K562 (cell line): ENCODE measurements at regions not wholly inside any gene's neighbourhood (a gene's known extent, or its start where the extent isn't known, plus 50 kb on each side); places are given as distances from the start of the nearest gene placed in this dataset.

ENCODE experiments used
- ATAC-seq: fragments of 200-7000 bp; cut with Tn5 transposase; 3 replicates; pipeline ENCODE4 v1.9.1; 2020; ENCODE audit warnings: moderate library complexity
- BruUV-seq: library from RNA; stranded (reverse); fragments of 400-500 nt; replicated peaks from 2 replicates; lab custom pipeline; 2021; lab: Mats Ljungman, UMichigan
- CTCF ChIA-PET: fragments of 300-600 bp; formaldehyde crosslinking; extraction: SDS; loops from one replicate; lab custom pipeline; 2021; ENCODE audit warnings: low intra/inter-chr PET ratio; lab: Yijun Ruan, JAX
- POLR2A ChIA-PET: fragments of 300-600, 350-650 bp; sonication (Branson Sonifier 250); formaldehyde crosslinking; extraction: SDS; loops from one replicate; lab custom pipeline; 2021; ENCODE audit warnings: antibody characterized with exemption, inconsistent platforms; lab: Yijun Ruan, JAX
- DNase-seq, 4 experiments: peaks; one replicate each; pipeline versions ENCODE4 v3.0.0 to v3.0.0-alpha.2; 2011 to 2018; ENCODE audit warnings: low spot score in 3 of 4, mixed read lengths in 3 of 4; ENCODE audit errors: extremely low read depth in 1 of 4
- FAIRE-seq: peaks from 2 replicates; lab custom pipeline; 2011; peaks lifted over from hg19 to GRCh38; lab: Jason Lieb, UNC
- H2AFZ ChIP-seq: 2 replicates; pipeline ENCODE4 v1.6.0; 2011; ENCODE audit warnings: low read depth, low read length, control low read depth, inconsistent platforms
- H3K27ac ChIP-seq: fragments of 200-600 bp; 3 replicates; pipeline ENCODE4 v1.8.0; 2011; ENCODE audit warnings: low read depth, mild to moderate bottlenecking, control low read depth, inconsistent platforms, low read length, moderate library complexity, mixed read lengths; ENCODE audit errors: extremely low read depth
- H3K27me3 ChIP-seq, 2 experiments: fragments of 300-600 bp in 1 of 2; 2 replicates in 1 of 2; 3 replicates in 1 of 2; pipeline versions ENCODE4 v1.6.0 to v1.8.0; 2011; ENCODE audit warnings: inconsistent platforms in 2 of 2, low read length in 2 of 2, mild to moderate bottlenecking in 1 of 2, mixed read lengths in 1 of 2, moderate library complexity in 1 of 2; ENCODE audit not compliant: control insufficient read depth in 2 of 2, insufficient read depth in 2 of 2
- H3K36me3 ChIP-seq: fragments of 300-600 bp; 3 replicates; pipeline ENCODE4 v1.8.0; 2011; ENCODE audit warnings: mild to moderate bottlenecking, low read length, inconsistent platforms; ENCODE audit not compliant: control insufficient read depth, insufficient read depth
- H3K4me1 ChIP-seq, 2 experiments: fragments of 200-600 bp in 1 of 2; replicated peaks in 1 of 2; 2 replicates in 1 of 2; 3 replicates in 1 of 2; pipeline versions ENCODE4 v1.5.1 to v1.8.0; 2011; ENCODE audit warnings: inconsistent platforms in 2 of 2, low read length in 2 of 2, mild to moderate bottlenecking in 1 of 2, mixed read lengths in 1 of 2, moderate library complexity in 1 of 2; ENCODE audit not compliant: control insufficient read depth in 2 of 2, insufficient read depth in 2 of 2
- H3K4me2 ChIP-seq: 2 replicates; pipeline ENCODE4 v1.6.1; 2011; ENCODE audit warnings: low read length, control low read depth, inconsistent platforms, mixed read lengths; ENCODE audit not compliant: insufficient read depth
- H3K4me3 ChIP-seq: fragments of 200-600 bp; sonication (generic), shearing (Covaris generic); 2 replicates; pipeline ENCODE4 v1.5.1; 2016; ENCODE audit warnings: control low read depth, inconsistent platforms
- H3K79me2 ChIP-seq: fragments of 200-600 bp; 3 replicates; pipeline ENCODE4 v1.8.0; 2011; ENCODE audit warnings: low read length, inconsistent platforms; ENCODE audit not compliant: control insufficient read depth, insufficient read depth
- H3K9ac ChIP-seq, 2 experiments: 2 replicates each; pipeline versions ENCODE4 v1.6.0 to v1.6.1; 2011; ENCODE audit warnings: low read depth in 2 of 2, low read length in 2 of 2, control low read depth in 1 of 2, inconsistent platforms in 1 of 2, mild to moderate bottlenecking in 1 of 2, mixed read lengths in 1 of 2; ENCODE audit not compliant: insufficient read depth in 1 of 2
- H3K9me1 ChIP-seq: one replicate; pipeline ENCODE4 v1.6.0; 2011; ENCODE audit warnings: inconsistent platforms, mild to moderate bottlenecking, low read length, moderate library complexity; ENCODE audit not compliant: control insufficient read depth, insufficient read depth
- H3K9me3 ChIP-seq: replicated peaks from 2 replicates; pipeline ENCODE4 v1.5.1; 2011; ENCODE audit warnings: low read depth, low read length, inconsistent platforms; ENCODE audit not compliant: control insufficient read depth, insufficient read depth
- H4K20me1 ChIP-seq: replicated peaks from 2 replicates; pipeline ENCODE4 v1.6.1; 2011; ENCODE audit warnings: low read length, inconsistent platforms, mixed read lengths; ENCODE audit not compliant: control insufficient read depth, insufficient read depth
- CTBP1 ChIP-seq: fragments of 450-650 bp; IDR thresholded peaks from 2 replicates; pipeline ENCODE4 v1.6.1; 2016; ENCODE audit warnings: borderline replicate concordance
- DACH1 ChIP-seq: fragments of 450-650 bp; IDR thresholded peaks from 2 replicates; pipeline ENCODE4 v1.6.1; 2018; ENCODE audit not compliant: partially characterized antibody
- KLF13 ChIP-seq: fragments of 450-650 bp; IDR thresholded peaks from 2 replicates; pipeline ENCODE4 v1.6.1; 2016; ENCODE audit warnings: missing genetic modification characterization, low read depth, mild to moderate bottlenecking, missing compliant biosample characterization, moderate library complexity, borderline replicate concordance
- TARDBP ChIP-seq: fragments of 450-650 bp; IDR thresholded peaks from 2 replicates; pipeline ENCODE4 v1.6.1; 2016
- YBX1 ChIP-seq: fragments of 450-650 bp; IDR thresholded peaks from 2 replicates; pipeline ENCODE4 v1.7.1; 2016; ENCODE audit warnings: mild to moderate bottlenecking
- ZNF197 ChIP-seq: fragments of 200-800 bp; sonication (Bioruptor generic); IDR thresholded peaks from 2 replicates; pipeline ENCODE4 v1.6.1; 2016; ENCODE audit warnings: low read depth, missing genetic modification characterization, missing compliant biosample characterization
- ZNF551 ChIP-seq: fragments of 250-450 bp; sonication (Bioruptor Pico); IDR thresholded peaks from 2 replicates; pipeline ENCODE4 v1.5.0; 2021; ENCODE audit warnings: mild to moderate bottlenecking, moderate library complexity
- WGBS: fragments of 100-300 bp; shearing (Covaris generic); methylation state at CpG from one replicate; pipeline ENCODE4 v1.1.6; 2016; ENCODE audit warnings: low coverage, mixed read lengths; ENCODE audit not compliant: insufficient coverage; ENCODE audit errors: missing lambda C conversion rate; 5-methylcytosine and 5-hydroxymethylcytosine counted together
- in situ Hi-C: fragments of 300-500 bp; cut with MboI; formaldehyde crosslinking; loops from 4 replicates; pipeline ENCODE4 v1.15.0; 2018; ENCODE audit warnings: inconsistent platforms, mixed read lengths
- intact Hi-C: fragments of 100-400 bp; cut with micrococcal nuclease; formaldehyde crosslinking; loops from 2 replicates; pipeline ENCODE4 v1.14.2; 2022
- TF ChIP-seq, protein P1 (sequence below): fragments of 250-450 bp; sonication (Bioruptor Pico); IDR thresholded peaks from 2 replicates; pipeline ENCODE4 v1.8.0; 2022; ENCODE audit warnings: moderate library complexity, mild to moderate bottlenecking, inconsistent platforms
- TF ChIP-seq, protein P2 (sequence below): fragments of 450-650 bp; IDR thresholded peaks from 2 replicates; pipeline ENCODE4 v1.6.1; 2017; ENCODE audit warnings: antibody characterized with exemption, mild to moderate bottlenecking
- TF ChIP-seq, protein P3 (sequence below), 2 experiments: fragments of 450-650 bp; IDR thresholded peaks; 2 replicates each; pipeline ENCODE4 v1.6.1; 2016
- TF ChIP-seq, protein P4 (sequence below): fragments of 450-650 bp; conservative IDR thresholded peaks from 2 replicates; pipeline ENCODE4 v1.6.1; 2016; ENCODE audit warnings: missing genetic modification characterization, low read depth, mild to moderate bottlenecking, missing compliant biosample characterization, moderate library complexity

DNA sequence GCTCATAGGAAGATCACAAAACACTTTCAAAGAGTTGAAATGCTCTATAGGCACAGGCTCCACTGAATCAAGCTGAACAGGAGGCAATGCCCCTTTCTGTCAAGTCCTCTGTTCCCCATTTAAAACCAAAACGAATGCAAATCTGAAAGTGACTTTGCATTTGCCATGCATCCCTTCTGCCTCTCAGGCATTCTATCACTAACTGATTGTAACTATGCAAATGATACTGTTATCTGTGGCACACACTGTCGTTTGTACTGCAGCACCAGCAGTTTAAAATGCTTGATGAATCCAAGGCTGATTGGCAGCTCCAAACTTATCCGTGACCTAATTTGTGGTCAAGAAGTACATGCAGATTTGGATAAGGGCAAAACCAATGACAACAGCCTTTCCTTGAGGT lies 1067.5 kb upstream of the MAP3K7 start:
- BruUV-seq = no TSS peak
- no peaks in the 10 kb centered on the region; the same call in 1 of the 2 replicates for H3K9me3 ChIP-seq
- no peak overlapping the region for H3K4me3 ChIP-seq
- FAIRE-seq (no peak), DNase-seq (no peak), ATAC-seq (no peak)
- H2AFZ ChIP-seq = no peak overlapping the region
- no peak overlapping the region for H3K9ac ChIP-seq
- ChIA-PET POLR2A (no interaction called here), CTCF (no interaction called here)
- H4K20me1 ChIP-seq = no peaks in the 10 kb centered on the region
- TF ChIP-seq KLF13 (tag) (no peak), ZNF551 (CRISPR knock-in tag) (no peak), ZNF197 (CRISPR knock-in tag) (no peak), YBX1 (no peak), CTBP1 (no peak), TARDBP (no peak), DACH1 (no peak)
- TF ChIP-seq, protein P1, sequence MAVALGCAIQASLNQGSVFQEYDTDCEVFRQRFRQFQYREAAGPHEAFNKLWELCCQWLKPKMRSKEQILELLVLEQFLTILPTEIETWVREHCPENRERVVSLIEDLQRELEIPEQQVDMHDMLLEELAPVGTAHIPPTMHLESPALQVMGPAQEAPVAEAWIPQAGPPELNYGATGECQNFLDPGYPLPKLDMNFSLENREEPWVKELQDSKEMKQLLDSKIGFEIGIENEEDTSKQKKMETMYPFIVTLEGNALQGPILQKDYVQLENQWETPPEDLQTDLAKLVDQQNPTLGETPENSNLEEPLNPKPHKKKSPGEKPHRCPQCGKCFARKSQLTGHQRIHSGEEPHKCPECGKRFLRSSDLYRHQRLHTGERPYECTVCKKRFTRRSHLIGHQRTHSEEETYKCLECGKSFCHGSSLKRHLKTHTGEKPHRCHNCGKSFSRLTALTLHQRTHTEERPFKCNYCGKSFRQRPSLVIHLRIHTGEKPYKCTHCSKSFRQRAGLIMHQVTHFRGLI = no peak
- TF ChIP-seq, protein P2, sequence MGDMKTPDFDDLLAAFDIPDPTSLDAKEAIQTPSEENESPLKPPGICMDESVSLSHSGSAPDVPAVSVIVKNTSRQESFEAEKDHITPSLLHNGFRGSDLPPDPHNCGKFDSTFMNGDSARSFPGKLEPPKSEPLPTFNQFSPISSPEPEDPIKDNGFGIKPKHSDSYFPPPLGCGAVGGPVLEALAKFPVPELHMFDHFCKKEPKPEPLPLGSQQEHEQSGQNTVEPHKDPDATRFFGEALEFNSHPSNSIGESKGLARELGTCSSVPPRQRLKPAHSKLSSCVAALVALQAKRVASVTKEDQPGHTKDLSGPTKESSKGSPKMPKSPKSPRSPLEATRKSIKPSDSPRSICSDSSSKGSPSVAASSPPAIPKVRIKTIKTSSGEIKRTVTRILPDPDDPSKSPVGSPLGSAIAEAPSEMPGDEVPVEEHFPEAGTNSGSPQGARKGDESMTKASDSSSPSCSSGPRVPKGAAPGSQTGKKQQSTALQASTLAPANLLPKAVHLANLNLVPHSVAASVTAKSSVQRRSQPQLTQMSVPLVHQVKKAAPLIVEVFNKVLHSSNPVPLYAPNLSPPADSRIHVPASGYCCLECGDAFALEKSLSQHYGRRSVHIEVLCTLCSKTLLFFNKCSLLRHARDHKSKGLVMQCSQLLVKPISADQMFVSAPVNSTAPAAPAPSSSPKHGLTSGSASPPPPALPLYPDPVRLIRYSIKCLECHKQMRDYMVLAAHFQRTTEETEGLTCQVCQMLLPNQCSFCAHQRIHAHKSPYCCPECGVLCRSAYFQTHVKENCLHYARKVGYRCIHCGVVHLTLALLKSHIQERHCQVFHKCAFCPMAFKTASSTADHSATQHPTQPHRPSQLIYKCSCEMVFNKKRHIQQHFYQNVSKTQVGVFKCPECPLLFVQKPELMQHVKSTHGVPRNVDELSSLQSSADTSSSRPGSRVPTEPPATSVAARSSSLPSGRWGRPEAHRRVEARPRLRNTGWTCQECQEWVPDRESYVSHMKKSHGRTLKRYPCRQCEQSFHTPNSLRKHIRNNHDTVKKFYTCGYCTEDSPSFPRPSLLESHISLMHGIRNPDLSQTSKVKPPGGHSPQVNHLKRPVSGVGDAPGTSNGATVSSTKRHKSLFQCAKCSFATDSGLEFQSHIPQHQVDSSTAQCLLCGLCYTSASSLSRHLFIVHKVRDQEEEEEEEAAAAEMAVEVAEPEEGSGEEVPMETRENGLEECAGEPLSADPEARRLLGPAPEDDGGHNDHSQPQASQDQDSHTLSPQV = no peak
- TF ChIP-seq, protein P3, sequence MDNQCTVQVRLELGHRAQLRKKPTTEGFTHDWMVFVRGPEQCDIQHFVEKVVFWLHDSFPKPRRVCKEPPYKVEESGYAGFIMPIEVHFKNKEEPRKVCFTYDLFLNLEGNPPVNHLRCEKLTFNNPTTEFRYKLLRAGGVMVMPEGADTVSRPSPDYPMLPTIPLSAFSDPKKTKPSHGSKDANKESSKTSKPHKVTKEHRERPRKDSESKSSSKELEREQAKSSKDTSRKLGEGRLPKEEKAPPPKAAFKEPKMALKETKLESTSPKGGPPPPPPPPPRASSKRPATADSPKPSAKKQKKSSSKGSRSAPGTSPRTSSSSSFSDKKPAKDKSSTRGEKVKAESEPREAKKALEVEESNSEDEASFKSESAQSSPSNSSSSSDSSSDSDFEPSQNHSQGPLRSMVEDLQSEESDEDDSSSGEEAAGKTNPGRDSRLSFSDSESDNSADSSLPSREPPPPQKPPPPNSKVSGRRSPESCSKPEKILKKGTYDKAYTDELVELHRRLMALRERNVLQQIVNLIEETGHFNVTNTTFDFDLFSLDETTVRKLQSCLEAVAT (IDR thresholded peaks at IDR 0.05) = no peak
- TF ChIP-seq, protein P4, sequence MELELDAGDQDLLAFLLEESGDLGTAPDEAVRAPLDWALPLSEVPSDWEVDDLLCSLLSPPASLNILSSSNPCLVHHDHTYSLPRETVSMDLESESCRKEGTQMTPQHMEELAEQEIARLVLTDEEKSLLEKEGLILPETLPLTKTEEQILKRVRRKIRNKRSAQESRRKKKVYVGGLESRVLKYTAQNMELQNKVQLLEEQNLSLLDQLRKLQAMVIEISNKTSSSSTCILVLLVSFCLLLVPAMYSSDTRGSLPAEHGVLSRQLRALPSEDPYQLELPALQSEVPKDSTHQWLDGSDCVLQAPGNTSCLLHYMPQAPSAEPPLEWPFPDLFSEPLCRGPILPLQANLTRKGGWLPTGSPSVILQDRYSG (tag) = no peak
- no peaks in the 10 kb centered on the region for H3K4me1 ChIP-seq
- no peaks in the 10 kb centered on the region for H3K27me3 ChIP-seq
- in situ Hi-C loops (no loop called here), intact Hi-C loops (no loop called here)
- no peak overlapping the region for H3K4me2 ChIP-seq
- no peaks in the 10 kb centered on the region for H3K36me3 ChIP-seq
- 6% methylated on average over 3 of the region's 3 CpGs for WGBS
- no peaks in the 10 kb centered on the region for H3K9me1 ChIP-seq
- H3K27ac ChIP-seq = no peak overlapping the region
- H3K79me2 ChIP-seq = no peaks in the 10 kb centered on the region
